Gastroesophageal sphincter (tissue), 4 donors: ENCODE measurements at regions not wholly inside any gene's neighbourhood (a gene's known extent, or its start where the extent isn't known, plus 50 kb on each side); places are given as distances from the start of the nearest gene placed in this dataset.

Source experiments
- ATAC-seq: fragments of 150-250 bp; one replicate; pipeline ENCODE4 v1.9.1; 2016; ENCODE audit warnings: mild to moderate bottlenecking, moderate library complexity
- H3K27ac ChIP-seq, 4 donors: fragments of 200-600 bp; sonication (generic) in 3 of 4; 1 replicate in 3 of 4; 2 replicates in 1 of 4; pipeline ENCODE4 v1.5.1; 2016 to 2019
- H3K27me3 ChIP-seq: fragments of 200-600 bp; sonication (generic); one replicate; pipeline ENCODE4 v1.5.1; 2019
- H3K36me3 ChIP-seq, 2 donors: fragments of 200-600 bp; sonication (generic); one replicate each; pipeline ENCODE4 v1.5.1; 2019; ENCODE audit warnings: control low read depth in 1 of 2
- H3K4me1 ChIP-seq, 3 donors: fragments of 200-600 bp; sonication (generic); 1 replicate in 2 of 3; 2 replicates in 1 of 3; pipeline ENCODE4 v1.5.1; 2016 to 2019; ENCODE audit warnings: control low read depth in 2 of 3
- H3K4me3 ChIP-seq, 2 donors: fragments of 200-600 bp; sonication (generic); one replicate each; pipeline ENCODE4 v1.5.1; 2019; ENCODE audit warnings: mild to moderate bottlenecking in 1 of 2, moderate library complexity in 1 of 2
- H3K9me3 ChIP-seq, 3 donors: fragments of 200-600 bp; sonication (generic); one replicate each; pipeline ENCODE4 v1.5.1; 2017 to 2019; ENCODE audit warnings: control low read depth in 2 of 3
- EP300 ChIP-seq: sonication (generic); formaldehyde crosslinking; IDR thresholded peaks from one replicate; pipeline ENCODE4 v1.6.1; 2017; ENCODE audit warnings: antibody characterized with exemption, mild to moderate bottlenecking
- POLR2A ChIP-seq, 2 donors: fragments of 450-650 bp; IDR thresholded peaks; one replicate each; pipeline ENCODE4 v1.6.1; 2017; ENCODE audit warnings: antibody characterized with exemption in 2 of 2, mild to moderate bottlenecking in 2 of 2, moderate library complexity in 1 of 2
- POLR2AphosphoS5 ChIP-seq: sonication (generic); formaldehyde crosslinking; IDR thresholded peaks from one replicate; pipeline ENCODE4 v1.6.1; 2017; ENCODE audit warnings: antibody characterized with exemption
- WGBS, 2 donors: methylation state at CpG; one replicate each; pipeline ENCODE4 v1.1.5; 2018; ENCODE audit warnings: low coverage in 1 of 2; 5-methylcytosine and 5-hydroxymethylcytosine counted together
- TF ChIP-seq, protein P1 (sequence below), 4 experiments: fragments of 200-600 bp in 2 of 4; fragments of 450-650 bp in 2 of 4; sonication (generic) in 1 of 4; IDR thresholded peaks; one replicate each; pipeline ENCODE4 v1.5.1; 2017 to 2019; ENCODE audit warnings: antibody characterized with exemption in 4 of 4, mild to moderate bottlenecking in 2 of 4, moderate library complexity in 2 of 4

DNA sequence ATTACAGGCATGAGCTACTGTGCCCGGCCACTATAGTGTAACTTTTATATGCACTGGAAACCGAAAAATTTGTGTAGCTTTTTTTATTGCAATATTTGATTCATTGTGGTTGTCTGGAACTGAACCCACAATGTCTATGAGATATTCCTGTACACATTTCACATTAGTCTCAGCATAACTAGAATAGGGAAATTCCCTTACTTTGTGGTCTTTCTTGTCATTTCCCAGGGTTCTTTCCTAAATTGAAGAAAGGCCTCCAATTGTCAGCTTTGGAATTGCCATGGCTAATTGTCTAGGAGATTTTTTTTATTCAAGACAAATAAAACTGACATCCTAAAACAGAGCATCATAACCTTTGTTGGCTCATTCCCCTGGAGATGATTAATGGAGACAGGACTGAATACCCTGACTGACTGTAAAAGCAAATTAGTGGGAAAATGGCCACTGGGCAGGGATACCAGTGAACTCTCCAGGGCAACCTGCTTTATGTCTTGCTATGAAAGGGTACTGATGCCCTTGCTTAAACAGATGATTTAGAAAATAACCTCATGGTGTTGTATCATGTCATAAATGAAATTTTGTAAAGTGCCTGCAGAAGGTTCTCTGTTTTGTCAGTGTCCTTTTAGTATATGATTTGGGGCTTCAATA lies 576.9 kb downstream of the RFPL4B start:
- peaks cover 0 to 19% (median 0%) of the 10 kb centered on the region in 3 donors for H3K9me3 ChIP-seq
- WGBS, 2 donors = 83 to 100% methylated on average over 1 to 2 of the region's 2 CpGs
- H3K36me3 ChIP-seq = no peaks in the 10 kb centered on the region
- no peaks in the 10 kb centered on the region for H3K27me3 ChIP-seq
- TF ChIP-seq POLR2AphosphoS5 = no peak
- TF ChIP-seq EP300 = no peak
- TF ChIP-seq, protein P1, sequence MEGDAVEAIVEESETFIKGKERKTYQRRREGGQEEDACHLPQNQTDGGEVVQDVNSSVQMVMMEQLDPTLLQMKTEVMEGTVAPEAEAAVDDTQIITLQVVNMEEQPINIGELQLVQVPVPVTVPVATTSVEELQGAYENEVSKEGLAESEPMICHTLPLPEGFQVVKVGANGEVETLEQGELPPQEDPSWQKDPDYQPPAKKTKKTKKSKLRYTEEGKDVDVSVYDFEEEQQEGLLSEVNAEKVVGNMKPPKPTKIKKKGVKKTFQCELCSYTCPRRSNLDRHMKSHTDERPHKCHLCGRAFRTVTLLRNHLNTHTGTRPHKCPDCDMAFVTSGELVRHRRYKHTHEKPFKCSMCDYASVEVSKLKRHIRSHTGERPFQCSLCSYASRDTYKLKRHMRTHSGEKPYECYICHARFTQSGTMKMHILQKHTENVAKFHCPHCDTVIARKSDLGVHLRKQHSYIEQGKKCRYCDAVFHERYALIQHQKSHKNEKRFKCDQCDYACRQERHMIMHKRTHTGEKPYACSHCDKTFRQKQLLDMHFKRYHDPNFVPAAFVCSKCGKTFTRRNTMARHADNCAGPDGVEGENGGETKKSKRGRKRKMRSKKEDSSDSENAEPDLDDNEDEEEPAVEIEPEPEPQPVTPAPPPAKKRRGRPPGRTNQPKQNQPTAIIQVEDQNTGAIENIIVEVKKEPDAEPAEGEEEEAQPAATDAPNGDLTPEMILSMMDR (IDR thresholded peaks at IDR 0.05) = no peak
- no peak for TF ChIP-seq POLR2A (IDR thresholded peaks at IDR 0.05)
- no peaks in the 10 kb centered on the region for H3K4me1 ChIP-seq
- no peak for ATAC-seq
- no peak overlapping the region for H3K4me3 ChIP-seq
- H3K27ac ChIP-seq = no peak overlapping the region

DNA sequence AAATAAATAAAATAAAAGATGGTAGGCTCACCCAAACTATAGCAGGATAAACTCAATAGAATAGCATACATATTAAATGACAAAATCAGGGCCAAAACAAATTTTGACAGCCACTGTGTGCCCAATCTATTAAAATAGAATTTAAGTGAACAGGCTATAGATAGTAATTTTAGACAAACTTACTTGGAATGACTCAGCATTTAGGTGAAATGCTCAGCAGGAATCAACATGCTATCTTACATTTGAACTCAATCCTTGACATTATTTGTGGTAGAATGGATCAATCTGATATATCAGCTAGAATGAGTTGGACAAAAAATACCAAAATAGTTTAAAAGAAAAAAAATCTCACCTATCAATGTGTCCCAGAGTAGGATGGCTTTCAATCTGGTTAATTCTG lies 578.6 kb downstream of the RFPL4B start:
- Histone ChIP-seq H3K9me3 (peaks cover 0 to 19% (median 0%) of the 10 kb centered on the region in 3 donors), H3K27ac (no peak overlapping the region), H3K27me3 (no peaks in the 10 kb centered on the region), H3K4me1 (no peaks in the 10 kb centered on the region), H3K36me3 (no peaks in the 10 kb centered on the region), H3K4me3 (no peak overlapping the region)
- TF ChIP-seq POLR2AphosphoS5 = no peak
- no peak for TF ChIP-seq EP300
- TF ChIP-seq, protein P1 (IDR thresholded peaks at IDR 0.05) = no peak
- TF ChIP-seq POLR2A (IDR thresholded peaks at IDR 0.05) = no peak
- ATAC-seq = no peak

DNA sequence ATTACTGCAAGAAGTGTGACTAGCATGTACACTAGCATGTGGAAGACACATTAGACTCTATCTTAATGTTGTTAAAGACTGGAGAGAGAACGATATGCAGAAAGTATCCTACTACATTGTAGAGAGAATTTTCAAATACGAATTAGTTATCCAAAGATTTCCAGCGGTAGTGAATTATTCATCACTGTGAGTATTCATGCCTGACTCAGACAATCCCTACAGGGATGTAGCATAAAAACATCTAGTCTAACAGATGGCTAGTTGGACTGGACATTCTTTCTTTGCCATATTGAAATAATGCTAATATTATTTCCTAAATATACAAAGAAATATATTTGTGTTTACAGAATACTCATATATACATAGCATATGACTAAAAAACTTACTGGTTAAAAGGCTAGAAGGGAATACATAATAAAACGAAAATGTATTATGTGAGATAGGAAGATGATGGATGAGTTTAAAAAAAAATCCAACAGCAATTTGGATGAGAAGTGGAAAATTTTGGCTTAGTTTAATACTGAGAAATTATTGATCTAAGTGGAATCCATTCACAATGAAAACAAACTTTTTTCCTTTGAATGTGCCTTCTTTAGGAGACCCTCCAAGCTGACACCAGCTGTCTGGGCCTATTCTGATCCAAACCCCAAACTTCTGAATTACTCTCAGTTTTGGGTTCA lies 580.7 kb downstream of the RFPL4B start:
- Histone ChIP-seq H3K36me3 (no peaks in the 10 kb centered on the region), H3K27ac (no peak overlapping the region), H3K9me3 (peaks cover 0 to 5% (median 0%) of the 10 kb centered on the region in 3 donors), H3K4me1 (no peaks in the 10 kb centered on the region), H3K27me3 (no peaks in the 10 kb centered on the region), H3K4me3 (no peak overlapping the region)
- TF ChIP-seq, protein P1 (IDR thresholded peaks at IDR 0.05) = no peak
- TF ChIP-seq POLR2AphosphoS5 (no peak), EP300 (no peak), POLR2A (IDR thresholded peaks at IDR 0.05) (no peak)
- ATAC-seq = no peak
- WGBS, 2 donors = 63 to 66% methylated on average over 4 of the region's 4 CpGs

DNA sequence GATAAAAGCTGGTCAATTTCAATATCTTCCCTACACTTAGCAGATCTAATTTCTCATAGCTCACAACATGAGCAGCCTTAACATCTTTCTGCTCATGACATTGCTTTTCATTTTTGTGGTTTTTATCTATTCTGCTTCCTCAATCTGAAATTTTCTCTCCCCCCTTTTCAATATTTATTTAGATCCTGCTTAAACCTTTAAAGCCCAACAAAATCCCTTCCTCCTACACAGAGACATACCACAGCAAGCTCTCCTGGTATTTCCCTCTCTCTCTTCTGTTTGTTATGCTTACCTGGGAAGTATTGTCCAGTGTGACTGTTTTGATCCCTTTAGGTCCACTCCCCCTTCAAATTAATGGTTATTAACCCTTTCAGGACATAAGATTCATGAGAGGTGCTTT lies 582.5 kb downstream of the RFPL4B start:
- no peak overlapping the region for H3K4me3 ChIP-seq
- TF ChIP-seq, protein P1 (IDR thresholded peaks at IDR 0.05) = no peak
- TF ChIP-seq EP300 = no peak
- no peak for TF ChIP-seq POLR2A (IDR thresholded peaks at IDR 0.05)
- no peak for TF ChIP-seq POLR2AphosphoS5
- no peak for ATAC-seq
- H3K27ac ChIP-seq = no peak overlapping the region
- H3K27me3 ChIP-seq = no peaks in the 10 kb centered on the region
- H3K4me1 ChIP-seq = no peaks in the 10 kb centered on the region
- H3K36me3 ChIP-seq = no peaks in the 10 kb centered on the region
- H3K9me3 ChIP-seq = no peaks in the 10 kb centered on the region

DNA sequence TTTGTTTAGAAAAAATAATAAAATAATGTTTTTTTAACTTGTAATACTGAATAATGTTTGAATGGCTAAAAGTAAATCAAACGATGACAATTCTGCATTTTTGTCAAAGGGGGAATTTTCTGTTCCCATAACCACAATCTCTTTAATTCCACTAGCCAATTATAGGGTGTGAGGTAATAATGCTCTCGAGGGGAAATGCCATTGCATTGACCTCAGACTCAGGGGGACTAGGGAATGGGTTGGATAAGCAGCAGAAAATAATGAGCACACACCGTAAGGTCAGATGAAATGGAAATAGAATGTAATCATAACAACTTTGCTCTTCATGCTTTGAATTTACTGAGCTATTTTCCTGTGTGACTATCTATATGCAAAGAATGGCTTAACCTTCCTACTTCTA lies 584.7 kb downstream of the RFPL4B start:
- Histone ChIP-seq H3K4me3 (no peak overlapping the region), H3K9me3 (no peaks in the 10 kb centered on the region), H3K4me1 (no peaks in the 10 kb centered on the region), H3K36me3 (no peaks in the 10 kb centered on the region), H3K27ac (no peak overlapping the region), H3K27me3 (no peaks in the 10 kb centered on the region)
- TF ChIP-seq EP300 = no peak
- no peak for TF ChIP-seq POLR2AphosphoS5
- TF ChIP-seq, protein P1 (IDR thresholded peaks at IDR 0.05) = no peak
- TF ChIP-seq POLR2A (IDR thresholded peaks at IDR 0.05) = no peak
- WGBS, 2 donors = 41 to 62% methylated on average over 3 of the region's 3 CpGs
- no peak for ATAC-seq
